Ammon's horn (tissue), 1 donor: ENCODE measurements at regions not wholly inside any gene's neighbourhood (a gene's known extent, or its start where the extent isn't known, plus 50 kb on each side); places are given as distances from the start of the nearest gene placed in this dataset.

Experiments used
- DNase-seq: peaks from one replicate; pipeline ENCODE4 v3.0.0-alpha.2; 2016; ENCODE audit warnings: low spot score

DNA sequence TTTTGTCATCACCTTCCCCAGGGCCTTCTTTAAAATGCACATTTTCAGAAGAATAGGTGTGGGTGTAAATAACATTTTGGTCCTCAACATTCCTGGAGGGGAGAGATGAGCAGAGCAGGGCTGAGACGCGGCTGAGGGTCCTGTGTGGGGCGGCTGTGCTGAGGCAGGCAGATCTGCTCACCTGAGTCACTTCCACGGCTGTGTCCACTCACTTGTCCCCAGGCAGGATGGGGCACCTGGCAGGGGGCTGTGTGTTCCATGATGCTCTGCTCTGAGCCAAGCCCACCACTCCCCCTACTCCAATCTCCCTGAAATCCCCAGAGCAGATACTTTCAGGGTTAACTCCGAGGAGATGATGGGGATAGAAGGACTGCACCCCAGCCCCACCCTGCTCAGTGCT lies 93.8 kb downstream of the GLRX3 start:
- DNase-seq: no peak

DNA sequence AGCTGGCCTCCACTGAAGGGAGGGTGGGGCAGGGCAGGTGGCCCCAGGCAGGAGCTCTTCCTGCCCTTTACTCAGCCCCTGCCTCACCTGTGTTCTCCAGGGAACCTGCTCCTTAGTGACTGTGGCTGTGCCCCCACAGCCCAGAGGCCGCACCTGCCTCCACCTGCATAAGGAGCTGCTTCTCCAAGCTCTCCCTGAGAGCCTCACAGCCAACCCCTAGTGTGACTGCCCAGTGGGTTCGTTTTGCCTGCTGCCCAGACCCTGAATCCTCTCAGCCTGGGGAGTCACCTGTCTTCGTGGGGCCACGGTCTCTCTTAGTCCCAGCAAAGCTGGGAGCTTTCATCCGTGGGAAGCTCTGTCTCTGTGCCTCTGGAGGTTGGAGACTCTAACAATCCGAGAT lies 94.4 kb downstream of the GLRX3 start:
- no peak for DNase-seq

DNA sequence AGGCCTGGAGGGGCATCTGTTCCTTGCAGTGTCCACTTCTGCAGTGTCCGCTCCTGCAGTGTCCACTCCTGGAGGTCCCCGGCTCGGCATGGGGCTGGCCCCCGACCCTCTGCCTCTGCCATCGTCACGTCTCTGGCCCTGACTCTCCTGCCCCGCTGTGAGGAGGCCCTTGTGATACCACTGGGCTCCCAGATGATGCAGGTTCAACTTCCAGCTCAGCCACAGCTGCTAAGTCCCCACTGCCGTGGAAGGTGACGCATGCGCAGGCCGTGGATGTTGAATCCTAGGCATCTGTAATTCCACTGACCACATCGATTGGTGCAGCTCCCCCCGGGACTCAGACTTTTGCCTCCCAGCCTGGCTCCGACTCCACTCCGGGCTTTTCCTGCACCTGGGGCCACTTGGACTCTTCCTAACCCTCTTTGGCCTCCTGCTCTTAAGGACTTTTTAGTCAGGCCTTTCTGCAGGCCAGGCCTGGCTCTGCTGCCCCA lies 95.1 kb downstream of the GLRX3 start:
- DNase-seq: no peak

DNA sequence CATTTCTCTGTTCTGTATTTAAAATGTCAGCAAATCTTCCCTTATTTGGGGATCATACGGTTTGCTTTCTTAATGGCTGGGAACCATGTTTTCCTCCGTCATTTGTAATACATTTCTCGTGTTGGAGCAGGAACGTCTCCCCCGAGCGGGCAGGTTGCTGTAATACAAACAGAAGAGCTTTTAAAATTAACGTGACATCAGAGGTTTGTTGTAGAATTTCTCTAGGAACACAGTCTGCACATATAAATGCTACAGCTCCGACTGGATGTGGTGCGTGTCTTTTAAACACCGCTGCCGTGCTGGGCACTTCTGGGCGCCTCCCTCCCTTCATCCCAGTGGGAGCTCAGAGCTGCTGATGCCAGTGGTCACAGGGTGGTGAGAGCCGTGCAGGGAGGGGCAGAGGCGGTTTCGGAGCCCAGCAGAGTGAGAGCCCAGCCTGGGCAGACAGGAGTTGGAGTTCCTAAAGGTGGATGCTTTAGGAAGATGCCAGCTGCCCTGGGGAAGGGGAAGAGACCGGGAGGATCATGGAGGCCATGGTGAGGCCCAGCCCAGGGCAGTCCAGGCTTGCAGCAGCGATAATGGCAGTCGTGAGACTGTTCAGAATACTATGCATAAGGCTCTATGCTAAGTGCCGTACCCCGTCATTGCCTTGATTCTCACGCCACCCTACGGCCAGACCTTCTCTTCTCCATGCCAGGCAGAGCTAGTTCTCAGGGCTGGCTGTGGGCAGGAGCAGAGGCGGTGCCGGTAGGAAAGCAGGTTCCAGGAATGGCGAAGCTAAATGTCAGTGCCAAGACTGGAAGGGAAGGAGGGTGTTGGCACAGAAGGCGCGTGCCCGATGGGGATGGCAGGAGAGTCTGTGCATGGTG lies 96.2 kb downstream of the GLRX3 start:
- DNase-seq: no peak

DNA sequence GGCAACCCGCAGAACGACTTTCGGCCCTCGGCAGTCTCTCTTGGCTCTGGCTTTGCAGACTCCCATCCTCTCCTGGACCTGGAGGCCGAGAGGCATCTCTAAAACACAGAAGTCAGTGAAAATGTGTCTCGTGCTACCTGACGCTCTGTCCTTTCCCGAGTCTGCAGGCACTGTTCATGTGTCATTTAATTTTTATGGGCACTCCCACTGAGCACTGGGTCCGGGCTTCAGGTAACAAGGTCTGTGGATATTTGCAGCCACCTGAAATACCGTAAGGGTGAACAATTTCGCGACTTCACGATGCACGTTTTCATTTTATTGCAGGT lies 96.8 kb downstream of the GLRX3 start:
- DNase-seq: no peak

DNA sequence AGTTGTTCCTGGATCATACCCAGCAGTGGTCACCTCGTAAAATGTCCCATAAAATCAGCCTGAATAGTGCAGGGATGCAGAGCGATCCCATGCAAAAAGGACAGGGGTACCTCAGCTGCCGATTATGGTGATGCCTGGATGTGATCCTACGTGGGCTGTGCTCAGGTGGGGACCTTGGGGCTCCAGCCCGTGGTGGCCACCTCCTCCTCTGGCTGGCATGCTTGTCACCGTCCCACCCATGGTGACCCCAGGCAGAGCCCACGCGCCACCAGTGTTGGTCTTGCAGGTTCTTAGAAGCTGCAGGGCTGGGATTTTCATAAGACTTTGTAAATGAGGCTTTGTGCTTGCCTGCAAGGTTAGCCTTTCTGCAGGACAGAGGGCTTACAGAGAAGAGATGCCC lies 97.2 kb downstream of the GLRX3 start:
- no peak for DNase-seq

DNA sequence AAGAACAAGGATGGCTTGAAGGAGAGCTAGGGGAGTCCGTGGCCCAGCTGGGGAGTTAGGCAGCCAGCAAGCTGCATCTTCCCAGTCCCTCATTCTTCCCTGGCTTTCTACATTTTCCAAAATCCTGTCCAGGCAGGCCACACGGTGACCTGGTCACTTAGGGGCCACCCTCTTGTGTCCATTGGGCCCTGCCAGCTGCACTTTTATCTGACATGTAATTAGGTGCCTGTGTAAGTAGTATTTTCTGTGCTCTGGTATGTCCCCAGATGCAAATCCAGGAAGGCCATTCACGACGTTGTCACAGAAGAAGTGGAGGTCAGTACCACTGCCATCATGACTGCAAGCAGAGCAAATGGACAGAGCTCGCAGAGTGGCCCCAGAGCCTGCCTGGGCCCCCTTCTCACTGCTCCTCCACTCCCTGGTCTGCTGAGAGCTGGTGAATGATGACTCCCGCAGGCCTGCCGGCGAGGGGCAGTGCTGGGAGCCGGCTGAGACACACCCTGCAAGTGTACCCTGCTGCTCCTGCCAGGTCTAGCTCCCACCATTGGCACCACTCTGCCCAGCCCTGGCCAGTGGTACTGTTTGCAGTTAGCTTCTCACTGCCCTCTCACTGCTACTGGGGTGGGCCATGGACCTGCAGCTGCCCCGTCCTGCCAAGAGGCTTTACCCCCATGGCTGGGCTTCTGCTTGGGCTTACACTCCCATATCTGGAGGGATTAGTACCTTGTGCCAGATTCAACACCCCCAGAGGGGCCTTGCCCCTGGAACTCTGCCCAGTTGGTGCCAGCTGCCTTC lies 98.2 kb downstream of the GLRX3 start:
- no peak for DNase-seq

DNA sequence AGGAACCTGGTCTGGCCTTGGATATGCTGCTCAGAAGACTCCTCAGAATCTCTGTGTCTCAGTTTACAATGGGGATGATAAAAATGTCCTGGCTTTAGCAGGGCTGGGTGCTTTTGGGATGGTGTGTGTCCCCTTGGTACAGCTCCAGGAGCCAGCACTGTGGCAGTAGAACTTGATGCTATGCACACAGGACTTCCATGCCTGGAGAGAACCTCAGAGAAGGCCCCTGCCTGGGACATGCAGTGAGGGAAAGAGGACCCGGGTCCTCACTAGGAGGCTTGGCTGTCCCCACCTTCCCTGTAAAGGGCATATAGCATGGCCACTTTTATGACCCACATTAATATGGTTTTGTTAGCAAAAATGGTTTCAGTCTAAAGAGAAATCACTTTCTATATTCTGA lies 100.5 kb downstream of the GLRX3 start:
- DNase-seq: no peak

DNA sequence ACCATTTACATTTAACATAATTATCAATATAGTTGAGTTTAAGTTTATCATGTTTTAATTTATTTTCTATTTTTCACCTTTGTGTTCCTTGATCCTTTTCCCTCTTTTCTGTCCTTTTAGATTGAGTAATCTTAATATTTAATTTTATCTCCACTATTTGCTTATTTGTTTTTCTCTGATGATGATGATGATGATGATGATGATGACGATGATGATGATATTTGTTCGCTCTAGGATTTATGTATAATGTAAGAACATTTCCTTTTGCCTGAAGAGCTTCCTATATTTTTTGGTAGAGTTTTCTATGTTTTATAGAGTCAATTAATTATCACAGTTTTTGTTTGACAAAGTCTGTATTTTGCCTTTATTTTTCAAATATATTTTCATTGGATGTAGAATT lies 104.2 kb downstream of the GLRX3 start:
- DNase-seq: no peak

DNA sequence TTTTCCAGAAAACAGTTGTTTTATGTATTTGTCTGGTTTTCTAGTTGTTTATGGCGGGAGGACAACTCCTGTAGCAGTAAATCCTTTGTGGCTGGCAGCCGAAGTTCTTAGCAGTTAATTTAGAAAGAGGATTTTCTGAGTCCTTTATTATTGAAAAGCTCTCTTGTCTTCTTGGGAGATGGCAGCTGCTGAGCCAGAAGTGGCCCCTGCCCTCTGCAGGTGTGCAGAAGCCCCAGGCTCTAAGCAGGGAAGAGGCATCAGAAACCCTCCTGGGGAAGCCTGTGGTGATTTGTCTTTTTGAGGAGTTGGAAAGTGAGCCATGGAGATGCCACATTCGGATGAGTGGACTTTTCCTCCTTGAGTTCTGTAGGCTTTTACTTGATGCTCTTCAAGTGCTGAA lies 106.3 kb downstream of the GLRX3 start:
- no peak for DNase-seq

DNA sequence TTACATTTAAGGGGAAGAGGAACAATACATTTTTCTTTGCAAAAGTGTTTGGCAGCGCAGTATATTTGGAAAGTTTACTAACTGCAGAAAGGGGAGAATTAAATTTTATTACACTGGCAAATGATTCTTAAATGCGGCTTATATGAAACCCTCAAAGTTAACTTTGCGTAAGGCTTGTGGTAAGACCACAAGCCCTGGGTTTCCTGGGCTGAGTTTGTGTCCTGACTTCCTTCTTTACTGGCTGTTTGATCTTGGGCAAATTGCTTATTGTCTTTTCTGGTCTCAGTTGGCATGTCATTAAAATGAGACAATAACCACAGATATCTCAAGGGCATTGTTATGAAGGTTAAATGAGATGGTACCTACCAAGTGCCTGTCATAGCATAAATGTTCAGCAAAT lies 106.8 kb downstream of the GLRX3 start:
- DNase-seq: no peak

DNA sequence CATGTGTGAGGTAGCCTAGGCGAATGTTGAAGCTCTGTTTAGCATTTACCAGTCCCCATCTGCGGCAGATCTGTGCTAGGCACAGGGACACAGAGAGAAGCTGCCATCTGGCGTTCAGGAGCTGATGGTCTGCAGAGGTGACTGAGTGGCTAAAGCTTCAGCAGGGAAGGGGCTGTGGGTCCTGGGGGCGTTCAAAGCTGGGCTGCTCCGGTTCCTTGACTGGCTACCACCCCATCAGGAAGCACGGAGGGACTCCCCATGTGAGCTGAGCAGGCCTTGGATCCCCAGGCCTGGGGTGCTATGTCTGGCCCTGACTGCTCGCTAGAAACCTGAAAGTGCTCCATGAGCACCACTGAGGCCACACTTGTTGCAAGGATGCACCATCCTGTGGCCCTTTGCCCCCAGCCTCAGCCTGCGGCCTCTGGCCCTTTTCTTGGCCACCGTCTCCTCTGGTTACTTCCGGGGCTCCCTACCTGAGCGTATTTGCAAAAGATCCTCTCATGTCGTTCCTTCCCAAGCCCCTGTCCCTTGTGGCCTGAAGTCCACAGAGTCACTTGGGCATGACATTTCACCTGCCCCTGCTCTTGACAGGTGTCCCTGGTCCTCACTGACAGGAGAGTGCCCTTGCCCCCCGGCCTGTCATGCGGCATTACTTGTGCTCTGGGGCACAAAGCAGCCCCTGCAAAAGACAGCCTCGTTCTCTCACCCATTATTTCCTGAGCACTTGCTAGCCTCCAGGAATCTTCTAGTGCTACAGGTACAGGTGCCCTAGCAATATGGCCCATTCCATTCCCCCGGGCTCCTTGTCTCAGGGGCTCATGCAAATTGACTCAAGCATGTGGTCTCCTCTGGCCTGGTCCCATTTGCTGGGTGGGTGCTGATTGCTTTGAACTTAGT lies 108.1 kb downstream of the GLRX3 start:
- no peak for DNase-seq

DNA sequence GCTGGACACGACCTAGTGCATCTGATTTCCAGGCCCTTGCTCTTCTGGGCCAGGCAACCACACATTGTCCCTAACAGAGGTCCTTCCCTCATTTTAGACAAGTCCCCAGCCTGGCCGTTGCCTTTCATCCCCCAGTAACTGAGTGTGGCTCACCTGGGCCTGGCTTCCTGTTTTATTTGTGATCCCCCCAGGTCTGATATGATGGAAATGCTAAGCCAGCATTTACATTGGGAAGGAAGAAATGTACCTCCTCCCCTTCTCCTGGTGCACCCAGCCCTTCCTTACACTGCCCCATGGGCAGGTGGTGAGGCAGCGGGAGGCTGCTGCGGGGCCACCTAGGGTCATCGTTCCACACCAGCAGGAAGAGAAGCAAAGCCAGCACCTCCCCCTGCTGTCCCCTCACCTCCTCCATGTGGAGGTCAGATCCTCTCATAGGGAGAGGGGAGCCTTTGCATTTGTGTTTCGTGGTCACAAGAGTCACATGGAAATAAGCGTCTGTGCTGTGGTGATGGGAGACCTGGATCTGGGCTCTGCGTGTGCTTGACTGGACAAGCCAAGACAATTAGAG lies 108.8 kb downstream of the GLRX3 start:
- no peak for DNase-seq

DNA sequence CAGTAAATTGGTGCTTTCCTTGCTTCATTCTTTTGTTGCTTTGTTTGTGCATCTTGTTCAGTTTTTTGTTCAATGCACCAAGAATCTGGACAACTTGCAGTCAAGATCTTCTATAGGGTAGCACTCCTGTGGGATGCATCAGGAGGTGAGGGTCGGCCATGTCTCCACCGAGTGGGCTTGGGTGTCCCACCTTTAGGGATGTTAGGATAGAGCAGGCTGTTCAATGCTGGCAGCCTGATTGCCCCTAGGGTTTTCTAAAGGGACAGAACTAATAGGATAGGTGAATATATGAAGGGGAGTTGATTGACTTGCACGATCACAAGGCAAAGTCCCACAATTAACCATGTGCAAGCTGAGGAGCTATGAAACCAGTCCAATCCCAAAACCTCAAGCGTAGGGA lies 109.9 kb downstream of the GLRX3 start:
- no peak for DNase-seq

DNA sequence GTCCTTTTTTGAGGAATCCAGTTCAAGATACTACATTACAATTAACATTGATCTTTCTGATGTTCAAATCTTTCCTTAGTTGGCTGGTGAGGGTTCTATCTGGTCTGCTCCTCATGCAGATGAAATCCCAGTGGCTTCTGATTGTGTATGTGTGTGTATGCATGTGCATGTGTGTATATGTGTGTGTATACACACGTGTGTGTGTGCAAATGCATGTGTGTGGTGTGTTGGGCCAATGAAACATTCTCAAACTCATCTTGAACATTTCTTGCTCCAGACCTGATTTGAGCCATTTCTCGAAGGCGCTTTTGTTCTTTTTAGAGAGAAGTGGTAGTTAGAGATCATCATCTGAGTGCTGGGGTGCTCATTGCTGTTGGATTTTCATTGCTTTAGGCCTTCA lies 113.9 kb downstream of the GLRX3 start:
- DNase-seq: no peak

DNA sequence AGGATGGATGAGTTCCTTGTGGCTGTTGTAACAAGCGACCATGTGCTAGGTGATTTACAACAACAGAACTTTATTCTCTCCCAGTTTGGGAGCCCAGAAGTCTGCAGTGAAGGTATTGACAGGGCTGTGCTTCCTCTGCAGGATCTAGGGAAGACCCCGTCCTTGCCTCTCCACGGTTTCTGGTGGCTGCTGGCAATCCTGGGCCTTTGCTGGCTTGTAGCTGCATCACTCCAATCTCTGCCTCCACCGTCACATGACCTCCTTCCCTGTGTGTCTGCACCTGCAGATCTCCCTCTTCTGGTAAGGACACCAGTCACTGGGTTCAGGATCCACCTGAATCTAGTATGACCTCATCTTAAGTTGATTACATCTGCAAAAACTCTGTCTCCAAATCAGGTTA lies 115.6 kb downstream of the GLRX3 start:
- no peak for DNase-seq

DNA sequence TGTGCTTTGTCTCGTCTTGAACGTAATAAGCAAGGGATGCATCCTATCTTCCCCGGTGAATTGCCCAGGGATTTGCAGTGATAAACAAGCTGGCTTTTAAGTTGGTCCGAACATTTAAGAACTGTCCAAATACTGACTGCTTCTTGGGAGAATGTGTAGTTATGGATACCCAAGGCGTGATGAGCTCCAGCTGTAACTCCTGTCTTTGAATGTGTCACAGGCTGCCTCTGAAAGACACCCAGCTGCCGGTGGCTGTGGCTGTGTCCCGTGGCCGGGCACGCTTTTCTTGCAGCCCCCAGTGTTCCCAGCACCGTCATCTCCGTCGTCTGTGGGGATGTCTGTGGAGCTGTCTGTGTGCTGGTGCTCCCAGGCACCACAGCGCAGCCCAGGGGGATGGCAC lies 118.1 kb downstream of the GLRX3 start:
- DNase-seq: no peak

DNA sequence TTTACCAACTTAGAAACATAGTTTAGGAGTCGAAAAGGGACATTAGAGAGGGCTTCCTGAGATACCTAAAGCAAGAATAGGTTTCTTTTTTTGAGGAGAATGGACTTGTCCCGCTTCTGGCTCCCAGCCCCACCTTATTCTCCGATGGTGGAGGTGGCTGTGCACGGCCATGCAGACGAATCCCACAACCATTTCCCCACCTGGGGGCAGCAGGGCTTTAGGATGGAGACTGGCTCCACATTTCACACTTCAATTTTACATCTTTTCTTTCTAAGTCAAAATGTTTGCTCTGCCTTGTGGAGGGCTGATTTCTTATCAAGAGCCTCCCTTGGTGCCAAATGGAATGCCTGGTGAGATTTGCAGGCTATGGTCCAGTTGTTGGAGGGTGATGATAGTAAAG lies 118.5 kb downstream of the GLRX3 start:
- no peak for DNase-seq

DNA sequence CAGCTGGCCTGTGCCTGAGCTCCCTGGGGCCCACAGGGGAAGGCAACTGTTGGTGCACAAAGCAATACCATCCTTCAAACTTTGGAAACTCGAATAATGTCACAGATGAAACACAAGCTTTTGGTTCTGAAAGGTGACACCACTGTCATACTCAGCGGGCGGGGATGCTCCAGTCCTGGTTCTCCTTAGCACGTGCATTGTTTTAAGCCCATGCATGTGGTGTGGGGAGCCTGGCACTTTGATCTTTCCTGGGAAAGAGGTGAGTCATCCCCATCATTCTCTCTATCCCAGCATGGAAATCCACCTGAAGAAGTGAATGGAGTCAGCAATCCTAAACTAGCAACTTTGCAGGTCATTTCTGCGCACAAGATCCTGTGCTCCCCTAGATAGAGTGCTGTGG lies 119.6 kb downstream of the GLRX3 start:
- DNase-seq: no peak

DNA sequence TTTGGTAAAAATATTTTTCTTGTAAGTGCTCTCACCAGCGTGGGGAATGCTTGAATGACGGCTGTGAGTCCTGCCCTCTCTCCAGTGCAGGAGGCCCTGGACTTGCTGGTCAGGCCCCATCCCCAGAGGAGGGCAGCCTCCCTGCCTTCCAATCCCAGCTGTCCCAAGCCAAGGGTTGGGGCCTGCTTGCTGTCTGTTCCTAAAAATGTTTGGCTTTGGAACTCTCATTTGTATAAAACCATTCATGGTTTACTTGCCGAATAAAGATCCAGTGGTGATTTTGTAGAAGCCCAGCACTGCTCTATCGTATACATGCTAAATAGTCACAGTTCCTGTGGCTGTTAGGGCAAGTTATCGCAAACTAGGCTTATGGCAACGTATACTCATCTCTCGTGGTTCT lies 121.7 kb downstream of the GLRX3 start:
- DNase-seq: no peak

DNA sequence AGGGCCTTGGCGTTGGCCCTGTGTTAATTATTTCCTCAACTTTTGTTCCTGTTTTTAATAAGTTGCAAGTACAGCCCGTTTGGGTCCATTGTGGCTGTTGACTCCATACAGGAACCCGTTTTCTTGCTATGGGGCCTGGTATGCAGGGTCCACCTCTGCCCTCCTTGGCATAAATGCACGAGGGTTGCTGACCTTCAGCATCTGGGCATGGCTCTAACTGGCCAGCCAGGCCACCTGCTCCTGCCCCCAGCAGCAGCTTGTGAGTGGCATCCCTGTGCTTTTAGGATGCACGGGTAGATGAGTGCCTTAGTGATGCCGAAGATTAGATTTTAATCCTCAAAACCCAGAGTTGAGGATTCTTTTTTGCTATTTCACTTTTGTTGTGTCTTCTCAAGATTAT lies 123.2 kb downstream of the GLRX3 start:
- no peak for DNase-seq

DNA sequence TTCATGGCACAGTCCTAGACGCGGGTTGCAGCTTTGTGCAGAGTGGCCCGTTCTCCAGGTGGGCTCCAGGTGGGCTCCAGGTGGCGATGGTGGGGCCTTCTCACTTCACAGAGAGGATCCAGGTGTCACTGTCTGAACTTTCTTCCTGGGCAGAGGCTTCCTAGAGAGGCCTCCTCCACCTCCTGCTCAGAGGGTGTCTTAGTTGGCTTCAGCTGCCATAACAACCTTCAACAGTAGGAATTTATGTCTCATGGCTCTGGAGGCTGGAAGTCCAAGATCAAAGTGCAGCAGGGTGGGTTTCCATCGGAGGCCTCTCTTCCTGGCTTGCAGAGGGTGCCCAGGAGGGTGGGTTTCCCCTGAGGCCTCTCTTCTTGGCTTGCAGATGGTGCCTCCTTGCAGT lies 125.1 kb downstream of the GLRX3 start:
- no peak for DNase-seq
